H1 (cell line): ENCODE measurements at regions not wholly inside any gene's neighbourhood (a gene's known extent, or its start where the extent isn't known, plus 50 kb on each side); places are given as distances from the start of the nearest gene placed in this dataset.

Experiments
- TF ChIP-seq, protein P1 (sequence below): fragments of 300-600 bp; sonication (generic); IDR thresholded peaks from 2 replicates; pipeline ENCODE4 v1.7.1; 2012; ENCODE audit warnings: low read length, moderate library complexity, mild to moderate bottlenecking, inconsistent platforms; ENCODE audit not compliant: insufficient replicate concordance

GRCh38 chr2:66674087-66674486 lies 239.2 kb downstream of the MEIS1 start (continued):
- TF ChIP-seq, protein P1, sequence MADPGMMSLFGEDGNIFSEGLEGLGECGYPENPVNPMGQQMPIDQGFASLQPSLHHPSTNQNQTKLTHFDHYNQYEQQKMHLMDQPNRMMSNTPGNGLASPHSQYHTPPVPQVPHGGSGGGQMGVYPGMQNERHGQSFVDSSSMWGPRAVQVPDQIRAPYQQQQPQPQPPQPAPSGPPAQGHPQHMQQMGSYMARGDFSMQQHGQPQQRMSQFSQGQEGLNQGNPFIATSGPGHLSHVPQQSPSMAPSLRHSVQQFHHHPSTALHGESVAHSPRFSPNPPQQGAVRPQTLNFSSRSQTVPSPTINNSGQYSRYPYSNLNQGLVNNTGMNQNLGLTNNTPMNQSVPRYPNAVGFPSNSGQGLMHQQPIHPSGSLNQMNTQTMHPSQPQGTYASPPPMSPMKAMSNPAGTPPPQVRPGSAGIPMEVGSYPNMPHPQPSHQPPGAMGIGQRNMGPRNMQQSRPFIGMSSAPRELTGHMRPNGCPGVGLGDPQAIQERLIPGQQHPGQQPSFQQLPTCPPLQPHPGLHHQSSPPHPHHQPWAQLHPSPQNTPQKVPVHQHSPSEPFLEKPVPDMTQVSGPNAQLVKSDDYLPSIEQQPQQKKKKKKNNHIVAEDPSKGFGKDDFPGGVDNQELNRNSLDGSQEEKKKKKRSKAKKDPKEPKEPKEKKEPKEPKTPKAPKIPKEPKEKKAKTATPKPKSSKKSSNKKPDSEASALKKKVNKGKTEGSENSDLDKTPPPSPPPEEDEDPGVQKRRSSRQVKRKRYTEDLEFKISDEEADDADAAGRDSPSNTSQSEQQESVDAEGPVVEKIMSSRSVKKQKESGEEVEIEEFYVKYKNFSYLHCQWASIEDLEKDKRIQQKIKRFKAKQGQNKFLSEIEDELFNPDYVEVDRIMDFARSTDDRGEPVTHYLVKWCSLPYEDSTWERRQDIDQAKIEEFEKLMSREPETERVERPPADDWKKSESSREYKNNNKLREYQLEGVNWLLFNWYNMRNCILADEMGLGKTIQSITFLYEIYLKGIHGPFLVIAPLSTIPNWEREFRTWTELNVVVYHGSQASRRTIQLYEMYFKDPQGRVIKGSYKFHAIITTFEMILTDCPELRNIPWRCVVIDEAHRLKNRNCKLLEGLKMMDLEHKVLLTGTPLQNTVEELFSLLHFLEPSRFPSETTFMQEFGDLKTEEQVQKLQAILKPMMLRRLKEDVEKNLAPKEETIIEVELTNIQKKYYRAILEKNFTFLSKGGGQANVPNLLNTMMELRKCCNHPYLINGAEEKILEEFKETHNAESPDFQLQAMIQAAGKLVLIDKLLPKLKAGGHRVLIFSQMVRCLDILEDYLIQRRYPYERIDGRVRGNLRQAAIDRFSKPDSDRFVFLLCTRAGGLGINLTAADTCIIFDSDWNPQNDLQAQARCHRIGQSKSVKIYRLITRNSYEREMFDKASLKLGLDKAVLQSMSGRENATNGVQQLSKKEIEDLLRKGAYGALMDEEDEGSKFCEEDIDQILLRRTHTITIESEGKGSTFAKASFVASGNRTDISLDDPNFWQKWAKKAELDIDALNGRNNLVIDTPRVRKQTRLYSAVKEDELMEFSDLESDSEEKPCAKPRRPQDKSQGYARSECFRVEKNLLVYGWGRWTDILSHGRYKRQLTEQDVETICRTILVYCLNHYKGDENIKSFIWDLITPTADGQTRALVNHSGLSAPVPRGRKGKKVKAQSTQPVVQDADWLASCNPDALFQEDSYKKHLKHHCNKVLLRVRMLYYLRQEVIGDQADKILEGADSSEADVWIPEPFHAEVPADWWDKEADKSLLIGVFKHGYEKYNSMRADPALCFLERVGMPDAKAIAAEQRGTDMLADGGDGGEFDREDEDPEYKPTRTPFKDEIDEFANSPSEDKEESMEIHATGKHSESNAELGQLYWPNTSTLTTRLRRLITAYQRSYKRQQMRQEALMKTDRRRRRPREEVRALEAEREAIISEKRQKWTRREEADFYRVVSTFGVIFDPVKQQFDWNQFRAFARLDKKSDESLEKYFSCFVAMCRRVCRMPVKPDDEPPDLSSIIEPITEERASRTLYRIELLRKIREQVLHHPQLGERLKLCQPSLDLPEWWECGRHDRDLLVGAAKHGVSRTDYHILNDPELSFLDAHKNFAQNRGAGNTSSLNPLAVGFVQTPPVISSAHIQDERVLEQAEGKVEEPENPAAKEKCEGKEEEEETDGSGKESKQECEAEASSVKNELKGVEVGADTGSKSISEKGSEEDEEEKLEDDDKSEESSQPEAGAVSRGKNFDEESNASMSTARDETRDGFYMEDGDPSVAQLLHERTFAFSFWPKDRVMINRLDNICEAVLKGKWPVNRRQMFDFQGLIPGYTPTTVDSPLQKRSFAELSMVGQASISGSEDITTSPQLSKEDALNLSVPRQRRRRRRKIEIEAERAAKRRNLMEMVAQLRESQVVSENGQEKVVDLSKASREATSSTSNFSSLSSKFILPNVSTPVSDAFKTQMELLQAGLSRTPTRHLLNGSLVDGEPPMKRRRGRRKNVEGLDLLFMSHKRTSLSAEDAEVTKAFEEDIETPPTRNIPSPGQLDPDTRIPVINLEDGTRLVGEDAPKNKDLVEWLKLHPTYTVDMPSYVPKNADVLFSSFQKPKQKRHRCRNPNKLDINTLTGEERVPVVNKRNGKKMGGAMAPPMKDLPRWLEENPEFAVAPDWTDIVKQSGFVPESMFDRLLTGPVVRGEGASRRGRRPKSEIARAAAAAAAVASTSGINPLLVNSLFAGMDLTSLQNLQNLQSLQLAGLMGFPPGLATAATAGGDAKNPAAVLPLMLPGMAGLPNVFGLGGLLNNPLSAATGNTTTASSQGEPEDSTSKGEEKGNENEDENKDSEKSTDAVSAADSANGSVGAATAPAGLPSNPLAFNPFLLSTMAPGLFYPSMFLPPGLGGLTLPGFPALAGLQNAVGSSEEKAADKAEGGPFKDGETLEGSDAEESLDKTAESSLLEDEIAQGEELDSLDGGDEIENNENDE = no peak
- TF ChIP-seq, all 59 proteins: peak for 0
